NT2/D1 (cell line): ENCODE measurements at regions not wholly inside any gene's neighbourhood (a gene's known extent, or its start where the extent isn't known, plus 50 kb on each side); places are given as distances from the start of the nearest gene placed in this dataset.

Experiments
- DNase-seq: peaks from one replicate; pipeline ENCODE4 v3.0.0-alpha.2; 2011; ENCODE audit warnings: low read depth, low spot score
- H3K27me3 ChIP-seq: 2 replicates; pipeline ENCODE4 v1.6.0; 2011; ENCODE audit warnings: mild to moderate bottlenecking; ENCODE audit not compliant: insufficient read length, insufficient read depth
- H3K36me3 ChIP-seq: 2 replicates; pipeline ENCODE4 v1.6.1; 2011; ENCODE audit warnings: mild to moderate bottlenecking, low read length, mixed read lengths; ENCODE audit not compliant: insufficient read depth, insufficient read length
- H3K4me1 ChIP-seq: 2 replicates; pipeline ENCODE4 v1.5.1; 2011; ENCODE audit not compliant: insufficient read depth, insufficient read length
- H3K4me3 ChIP-seq: 2 replicates; pipeline ENCODE4 v1.5.1; 2011; ENCODE audit warnings: low read depth; ENCODE audit not compliant: insufficient read length
- H3K9ac ChIP-seq: 2 replicates; pipeline ENCODE4 v1.6.0; 2011; ENCODE audit warnings: low read depth; ENCODE audit not compliant: insufficient read length
- H3K9me3 ChIP-seq: 2 replicates; pipeline ENCODE4 v1.5.1; 2011; ENCODE audit warnings: mild to moderate bottlenecking, low read length; ENCODE audit not compliant: insufficient read depth
- SUZ12 ChIP-seq: IDR thresholded peaks from 2 replicates; pipeline ENCODE4 v1.6.1; 2011; ENCODE audit not compliant: insufficient read length, insufficient read depth; ENCODE audit errors: extremely low read depth
- YY1 ChIP-seq: IDR thresholded peaks from 2 replicates; pipeline ENCODE4 v1.6.1; 2011; ENCODE audit not compliant: insufficient read length, insufficient read depth
- ZNF274 ChIP-seq: IDR thresholded peaks from 2 replicates; pipeline ENCODE4 v1.6.1; 2011; ENCODE audit warnings: mild to moderate bottlenecking, low read depth, low read length

DNA sequence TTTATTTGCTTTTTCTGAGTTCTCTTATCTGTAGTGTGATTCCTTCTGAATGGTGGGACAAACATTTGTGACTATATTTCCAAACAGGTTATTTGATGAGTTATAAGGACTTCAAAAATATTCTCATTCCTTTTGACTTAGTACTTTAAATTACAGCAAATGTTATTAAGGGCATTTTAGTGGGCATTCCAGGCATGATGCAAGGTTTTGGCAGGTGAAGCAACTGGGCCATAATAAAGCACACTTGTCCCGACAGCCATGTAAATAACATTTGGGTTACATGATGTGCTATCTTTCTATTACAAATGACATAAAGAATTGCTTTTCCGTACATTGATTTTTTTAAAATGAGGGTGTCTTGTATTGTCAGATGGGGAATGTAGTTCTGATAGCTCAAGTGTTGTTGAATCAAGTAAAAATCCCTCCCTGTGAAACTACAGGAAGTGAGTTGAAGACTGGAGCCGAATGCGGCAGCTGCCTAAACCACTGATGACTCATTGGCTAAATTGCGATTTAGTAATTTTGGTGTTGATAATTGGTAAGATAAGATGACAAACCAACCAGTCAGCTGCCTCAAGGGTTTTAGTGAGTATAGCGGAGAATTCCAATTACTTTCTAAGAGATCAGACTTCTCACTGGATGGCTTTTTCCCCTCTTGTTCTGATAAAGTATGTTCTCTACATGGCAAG lies 231.3 kb upstream of the NPY start:
- no peak overlapping the region for H3K4me3 ChIP-seq
- H3K4me1 ChIP-seq = no peaks in the 10 kb centered on the region
- H3K27me3 ChIP-seq = peaks cover 4% of the 10 kb centered on the region
- TF ChIP-seq ZNF274 (no peak), SUZ12 (no peak), YY1 (no peak)
- no peaks in the 10 kb centered on the region for H3K9me3 ChIP-seq
- H3K9ac ChIP-seq = no peak overlapping the region
- no peak for DNase-seq
- H3K36me3 ChIP-seq = no peaks in the 10 kb centered on the region

- DNase-seq = no peak
- Histone ChIP-seq H3K4me1 (no peaks in the 10 kb centered on the region), H3K9ac (no peak overlapping the region), H3K4me3 (no peak overlapping the region), H3K9me3 (peaks cover 3% of the 10 kb centered on the region; the same call in 1 of the 2 replicates), H3K27me3 (peaks cover 4% of the 10 kb centered on the region), H3K36me3 (no peaks in the 10 kb centered on the region)
- TF ChIP-seq SUZ12 (no peak), YY1 (no peak), ZNF274 (no peak)
These were observed 229.8 kb upstream of the NPY start for GRCh38 chr7:24054236-24054635.

- TF ChIP-seq SUZ12 (no peak), ZNF274 (no peak), YY1 (no peak)
- DNase-seq = no peak
- H3K9me3 ChIP-seq = peaks cover 5% of the 10 kb centered on the region; the same call in 1 of the 2 replicates
- H3K9ac ChIP-seq = no peak overlapping the region
- no peaks in the 10 kb centered on the region for H3K4me1 ChIP-seq
- peaks cover 4% of the 10 kb centered on the region for H3K27me3 ChIP-seq
- no peak overlapping the region for H3K4me3 ChIP-seq
- H3K36me3 ChIP-seq = no peaks in the 10 kb centered on the region
These were observed 226.7 kb upstream of the NPY start for GRCh38 chr7:24057243-24057642.

DNA sequence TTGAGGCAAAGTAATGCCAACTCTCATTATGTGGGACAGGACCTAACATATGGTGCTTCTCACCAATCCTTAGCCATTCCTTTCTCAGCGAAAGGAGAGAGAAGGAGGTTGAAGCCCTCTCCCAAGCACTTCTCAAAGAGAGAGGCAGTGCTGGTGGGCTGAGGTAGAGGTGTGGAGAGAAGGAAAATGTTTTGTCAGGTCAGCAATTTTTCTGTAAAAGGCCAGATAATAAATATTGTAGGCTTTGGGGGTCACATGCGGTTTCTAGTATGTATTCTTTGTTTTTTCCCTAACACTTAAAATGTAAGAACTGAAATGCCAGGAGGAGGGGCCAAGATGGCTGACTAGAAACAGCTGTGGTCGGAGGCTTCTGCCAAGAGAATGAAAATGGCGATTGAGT lies 225.0 kb upstream of the NPY start:
- TF ChIP-seq YY1 = no peak
- no peak for TF ChIP-seq ZNF274
- TF ChIP-seq SUZ12 = no peak
- no peak overlapping the region for H3K4me3 ChIP-seq
- H3K27me3 ChIP-seq = peaks cover 3% of the 10 kb centered on the region
- H3K4me1 ChIP-seq = no peaks in the 10 kb centered on the region
- no peaks in the 10 kb centered on the region for H3K36me3 ChIP-seq
- no peak overlapping the region for H3K9ac ChIP-seq
- DNase-seq = no peak
- H3K9me3 ChIP-seq = peaks cover 5% of the 10 kb centered on the region; the same call in 1 of the 2 replicates

DNA sequence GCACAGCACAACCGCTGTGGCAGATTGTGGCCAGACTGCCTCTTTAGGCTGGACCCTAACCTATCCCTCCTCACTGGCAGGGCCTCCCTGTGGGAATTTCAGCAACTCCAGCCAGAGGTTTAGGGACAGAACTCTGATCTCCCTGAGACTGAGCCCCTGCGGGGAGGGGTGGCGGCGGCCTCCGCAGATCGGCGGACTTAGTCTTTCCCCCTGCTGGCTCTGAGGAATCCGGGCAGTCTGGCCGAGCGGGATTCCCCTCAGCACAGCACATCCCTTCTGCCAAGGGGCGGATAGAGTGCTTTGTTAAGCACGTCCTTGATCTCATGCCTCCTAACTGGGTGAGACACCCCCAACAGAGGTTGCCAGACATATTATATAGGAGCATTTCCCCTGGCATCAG lies 224.2 kb upstream of the NPY start:
- peaks cover 5% of the 10 kb centered on the region; the same call in 1 of the 2 replicates for H3K9me3 ChIP-seq
- no peak for DNase-seq
- H3K4me3 ChIP-seq = no peak overlapping the region
- no peak overlapping the region for H3K9ac ChIP-seq
- H3K4me1 ChIP-seq = no peaks in the 10 kb centered on the region
- TF ChIP-seq ZNF274 (no peak), SUZ12 (no peak), YY1 (no peak)
- no peaks in the 10 kb centered on the region for H3K36me3 ChIP-seq
- no peaks in the 10 kb centered on the region for H3K27me3 ChIP-seq

- H3K4me3 ChIP-seq = no peak overlapping the region
- DNase-seq = no peak
- TF ChIP-seq ZNF274 (no peak), SUZ12 (no peak), YY1 (no peak)
- H3K27me3 ChIP-seq = no peaks in the 10 kb centered on the region
- H3K9ac ChIP-seq = no peak overlapping the region
- peaks cover 5% of the 10 kb centered on the region; the same call in 1 of the 2 replicates for H3K9me3 ChIP-seq
- H3K4me1 ChIP-seq = no peaks in the 10 kb centered on the region
- H3K36me3 ChIP-seq = no peaks in the 10 kb centered on the region
These were observed 220.3 kb upstream of the NPY start for GRCh38 chr7:24063721-24064120.

GRCh38 chr7:24069751-24070150 lies 214.2 kb upstream of the NPY start:
- Histone ChIP-seq H3K9me3 (no peaks in the 10 kb centered on the region), H3K9ac (no peak overlapping the region), H3K4me3 (no peak overlapping the region), H3K36me3 (no peaks in the 10 kb centered on the region), H3K27me3 (no peaks in the 10 kb centered on the region), H3K4me1 (no peaks in the 10 kb centered on the region)
- DNase-seq = no peak
- TF ChIP-seq YY1 = no peak
- TF ChIP-seq SUZ12 = no peak
- TF ChIP-seq ZNF274 = no peak
